H1 (cell line): ENCODE measurements at regions not wholly inside any gene's neighbourhood (a gene's known extent, or its start where the extent isn't known, plus 50 kb on each side); places are given as distances from the start of the nearest gene placed in this dataset.

ENCODE experiments used
- CBX5 ChIP-seq: fragments of 300-800, 300-1000 bp; sonication (generic); IDR thresholded peaks from 2 replicates; pipeline ENCODE4 v1.7.1; 2016; ENCODE audit warnings: antibody characterized with exemption, low read length, low read depth
- POLR2A ChIP-seq, 2 experiments: IDR thresholded peaks; 1 replicate in 1 of 2; 2 replicates in 1 of 2; pipeline ENCODE4 v1.6.1; 2011; ENCODE audit warnings: low read depth in 2 of 2, low read length in 2 of 2, mild to moderate bottlenecking in 2 of 2; ENCODE audit errors: control extremely low read depth in 1 of 2
- TAF1 ChIP-seq: IDR thresholded peaks from 2 replicates; pipeline ENCODE4 v1.6.1; 2011; ENCODE audit warnings: mild to moderate bottlenecking, low read depth, low read length

- no peak for TF ChIP-seq CBX5
- no peak for TF ChIP-seq POLR2A (IDR thresholded peaks at IDR 0.05; ENCODE audit: control extremely low read depth in 1 of 2, low read depth in 2 of 2, low read length in 2 of 2)
- no peak for TF ChIP-seq TAF1
These were observed 417.3 kb downstream of the SPRY1 start for GRCh38 chr4:123813901-123814300.
